GM12878 (cell line): ENCODE measurements at regions not wholly inside any gene's neighbourhood (a gene's known extent, or its start where the extent isn't known, plus 50 kb on each side); places are given as distances from the start of the nearest gene placed in this dataset.

Source experiments
- ATAC-seq: fragments of 200-7000 bp; cut with Tn5 transposase; 3 replicates; pipeline ENCODE4 v1.9.1; 2020; ENCODE audit warnings: mild to moderate bottlenecking, moderate library complexity
- BruUV-seq: library from RNA; stranded (reverse); fragments of 400-500 nt; replicated peaks from 2 replicates; lab custom pipeline; 2021; lab: Mats Ljungman, UMichigan
- CTCF ChIA-PET: fragments of 300-600 bp; sonication (Branson Sonifier 250); formaldehyde crosslinking; extraction: SDS; loops from one replicate; lab custom pipeline; 2021; ENCODE audit warnings: inconsistent platforms; lab: Yijun Ruan, JAX
- POLR2A ChIA-PET: fragments of 350-600 bp; formaldehyde crosslinking; extraction: SDS; loops from one replicate; lab custom pipeline; 2021; ENCODE audit warnings: inconsistent platforms; lab: Charles Lee
- RAD21 ChIA-PET: fragments of 300-600 bp; sonication (Branson Sonifier 250); formaldehyde crosslinking; loops from one replicate; lab custom pipeline; 2023; ENCODE audit warnings: antibody characterized with exemption; ENCODE audit not compliant: unreplicated experiment; lab: Charles Lee
- SMC1A ChIA-PET: fragments of 300-600 bp; sonication (Branson Sonifier 250); formaldehyde crosslinking; loops from one replicate; lab custom pipeline; 2023; ENCODE audit not compliant: unreplicated experiment, uncharacterized antibody; lab: Charles Lee
- DNase-seq: peaks from one replicate; pipeline ENCODE4 v3.0.0-alpha.2; 2011; ENCODE audit warnings: low read depth, low spot score
- FAIRE-seq: peaks from 3 replicates; lab custom pipeline; 2011; peaks lifted over from hg19 to GRCh38; lab: Jason Lieb, UNC
- H2AFZ ChIP-seq: 2 replicates; pipeline ENCODE4 v1.6.0; 2011; ENCODE audit warnings: low read depth, low read length, control low read depth; ENCODE audit not compliant: control insufficient read depth
- H3K27ac ChIP-seq: 2 replicates; pipeline ENCODE4 v1.5.1; 2011; ENCODE audit warnings: control low read depth; ENCODE audit not compliant: control insufficient read depth, insufficient read depth
- H3K27me3 ChIP-seq, 2 experiments: replicated peaks in 1 of 2; 2 replicates each; pipeline versions ENCODE4 v1.6.0 to v1.6.1; 2011; ENCODE audit warnings: low read length in 1 of 2; ENCODE audit not compliant: control insufficient read depth in 2 of 2, insufficient read depth in 2 of 2
- H3K36me3 ChIP-seq, 2 experiments: 2 replicates each; pipeline ENCODE4 v1.5.1; 2011; ENCODE audit warnings: low read length in 1 of 2; ENCODE audit not compliant: control insufficient read depth in 2 of 2, insufficient read depth in 2 of 2
- H3K4me1 ChIP-seq: 2 replicates; pipeline ENCODE4 v1.6.1; 2011; ENCODE audit warnings: mild to moderate bottlenecking, low read length, moderate library complexity, mixed read lengths; ENCODE audit not compliant: control insufficient read depth, insufficient read depth
- H3K4me2 ChIP-seq: 2 replicates; pipeline ENCODE4 v1.6.0; 2011; ENCODE audit warnings: control low read depth; ENCODE audit not compliant: control insufficient read depth, insufficient read depth
- H3K4me3 ChIP-seq: fragments of 200-600 bp; sonication (generic); 2 replicates; pipeline ENCODE4 v1.5.1; 2016
- H3K79me2 ChIP-seq: 2 replicates; pipeline ENCODE4 v1.6.0; 2011; ENCODE audit warnings: low read length; ENCODE audit not compliant: control insufficient read depth, insufficient read depth
- H3K9ac ChIP-seq: 2 replicates; pipeline ENCODE4 v1.8.0; 2011; ENCODE audit warnings: low read length, control low read depth, mixed read lengths; ENCODE audit not compliant: control insufficient read depth, insufficient read depth
- H3K9me3 ChIP-seq: replicated peaks from 3 replicates; pipeline ENCODE4 v1.5.1; 2011; ENCODE audit warnings: mild to moderate bottlenecking, low read length; ENCODE audit not compliant: control insufficient read depth, insufficient read depth
- H4K20me1 ChIP-seq: 2 replicates; pipeline ENCODE4 v1.6.0; 2011; ENCODE audit not compliant: control insufficient read depth, insufficient read depth
- ATF7 ChIP-seq: fragments of 450-650 bp; IDR thresholded peaks from 2 replicates; pipeline ENCODE4 v1.6.1; 2016; ENCODE audit warnings: low read depth, mild to moderate bottlenecking
- CBX5 ChIP-seq: sonication (generic); IDR thresholded peaks from 2 replicates; pipeline ENCODE4 v1.6.1; 2016; ENCODE audit warnings: low read depth, moderate library complexity, mild to moderate bottlenecking, inconsistent platforms
- CHD4 ChIP-seq: fragments of 200-600 bp; sonication (generic); IDR thresholded peaks from 2 replicates; pipeline ENCODE4 v1.6.1; 2016; ENCODE audit warnings: mild to moderate bottlenecking
- E2F4 ChIP-seq: IDR thresholded peaks from 2 replicates; pipeline ENCODE4 v1.6.1; 2012; ENCODE audit warnings: low read depth, low read length, improper control_type of control experiment
- EP300 ChIP-seq, 2 experiments: fragments of 150-350 bp in 1 of 2; IDR thresholded peaks; 2 replicates each; pipeline ENCODE4 v1.6.1; 2011 to 2012; ENCODE audit warnings: low read depth in 2 of 2, low read length in 2 of 2, borderline replicate concordance in 1 of 2, improper control_type of control experiment in 1 of 2, inconsistent platforms in 1 of 2; ENCODE audit not compliant: control insufficient read depth in 1 of 2
- GABPA ChIP-seq: IDR thresholded peaks from 2 replicates; pipeline ENCODE4 v1.6.1; 2014; ENCODE audit warnings: antibody characterized with exemption, low read depth, mild to moderate bottlenecking, inconsistent platforms
- MYB ChIP-seq: fragments of 150-350 bp; IDR thresholded peaks from 2 replicates; pipeline ENCODE4 v1.6.1; 2014; ENCODE audit warnings: mild to moderate bottlenecking, low read depth, low read length, borderline replicate concordance
- POLR2A ChIP-seq: IDR thresholded peaks from 2 replicates; pipeline ENCODE4 v1.6.1; 2011; ENCODE audit warnings: low read depth, mild to moderate bottlenecking, low read length
- RELA ChIP-seq: fragments of 450-650 bp; IDR thresholded peaks from 2 replicates; pipeline ENCODE4 v1.8.0; 2014; ENCODE audit warnings: borderline replicate concordance; ENCODE audit not compliant: partially characterized antibody
- RFX5 ChIP-seq: IDR thresholded peaks from 2 replicates; pipeline ENCODE4 v1.6.1; 2011; ENCODE audit warnings: low read depth, low read length, improper control_type of control experiment
- SMC3 ChIP-seq: IDR thresholded peaks from 2 replicates; pipeline ENCODE4 v1.6.1; 2011; ENCODE audit warnings: low read length, improper control_type of control experiment, borderline replicate concordance
- SP1 ChIP-seq: IDR thresholded peaks from one replicate; pipeline ENCODE4 v1.6.1; 2011; ENCODE audit warnings: low read depth, low read length
- SRF ChIP-seq, 2 experiments: IDR thresholded peaks; 2 replicates each; pipeline ENCODE4 v1.6.1; 2011; ENCODE audit warnings: low read depth in 2 of 2, low read length in 2 of 2, mild to moderate bottlenecking in 1 of 2, moderate library complexity in 1 of 2
- YY1 ChIP-seq: IDR thresholded peaks from 2 replicates; pipeline ENCODE4 v1.6.1; 2011; ENCODE audit warnings: low read depth, mild to moderate bottlenecking, low read length
- ZNF24 ChIP-seq: fragments of 450-650 bp; IDR thresholded peaks from 2 replicates; pipeline ENCODE4 v1.6.1; 2017; ENCODE audit warnings: antibody characterized with exemption, mild to moderate bottlenecking
- ZNF687 ChIP-seq: fragments of 450-650 bp; IDR thresholded peaks from 2 replicates; pipeline ENCODE4 v1.6.1; 2017; ENCODE audit warnings: mild to moderate bottlenecking, moderate library complexity
- WGBS: methylation state at CpG from one replicate; pipeline ENCODE4 v1.1.6; 2016; ENCODE audit warnings: low lambda C conversion rate; ENCODE audit not compliant: insufficient replicate concordance, insufficient coverage; ENCODE audit errors: missing lambda C conversion rate; 5-methylcytosine and 5-hydroxymethylcytosine counted together
- in situ Hi-C: fragments of 300-500 bp; cut with MboI; formaldehyde crosslinking; loops from 9 replicates; pipeline ENCODE4 v1.14.3; 2018; ENCODE audit warnings: mixed read lengths
- intact Hi-C: fragments of 100-400 bp; cut with micrococcal nuclease; formaldehyde crosslinking; loops from one replicate; pipeline ENCODE4 v1.14.2; 2022; ENCODE audit not compliant: unreplicated experiment
- TF ChIP-seq, protein P1 (sequence below): IDR thresholded peaks from 2 replicates; pipeline ENCODE4 v1.6.1; 2012; ENCODE audit warnings: low read depth, low read length, improper control_type of control experiment

GRCh38 chr18:55013086-55013485 lies 53.8 kb upstream of the CCDC68 start:
- H3K9ac ChIP-seq: no peak overlapping the region
- intact Hi-C loops: no loop called here
- no peak overlapping the region for H3K4me2 ChIP-seq
- no peaks in the 10 kb centered on the region for H3K27me3 ChIP-seq
- H3K4me3 ChIP-seq: no peak overlapping the region
- SMC1A ChIA-PET: interaction anchor here (1.1 to 3.8 kb wide), 3 partner anchors 21 to 201 kb away, joined by 3 to 22 read pairs (median 3); no protein-coding TSS in a partner anchor
- H4K20me1 ChIP-seq: no peaks in the 10 kb centered on the region
- H3K9me3 ChIP-seq: no peaks in the 10 kb centered on the region
- no peak overlapping the region for H3K27ac ChIP-seq
- H3K36me3 ChIP-seq: no peaks in the 10 kb centered on the region
- RAD21 ChIA-PET: interaction anchor here (0.8 to 1.0 kb wide), 2 partner anchors 29 to 155 kb away, joined by 3 read pairs; no protein-coding TSS in a partner anchor
- CTCF ChIA-PET: interaction anchor here (0.7 to 1.1 kb wide), 4 partner anchors 21 to 340 kb away, joined by 3 to 4 read pairs (median 4); no protein-coding TSS in a partner anchor
- no peak overlapping the region for H2AFZ ChIP-seq
- ATAC-seq: no peak
- POLR2A ChIA-PET: no interaction called here
- 30% methylated on average over 3 of the region's 3 CpGs for WGBS
- no peaks in the 10 kb centered on the region for H3K79me2 ChIP-seq
- in situ Hi-C loops: no loop called here
- no peak for DNase-seq
- TF ChIP-seq SP1: no peak
- no peak for TF ChIP-seq CBX5
- no peak for TF ChIP-seq SRF (IDR thresholded peaks at IDR 0.05; ENCODE audit: low read depth in 2 of 2, low read length in 2 of 2)
- TF ChIP-seq RELA: no peak
- TF ChIP-seq ZNF687: no peak
- TF ChIP-seq ATF7: no peak
- TF ChIP-seq YY1: no peak
- no peak for TF ChIP-seq ZNF24
- no peak for TF ChIP-seq GABPA
- TF ChIP-seq POLR2A: no peak
- TF ChIP-seq, protein P1, sequence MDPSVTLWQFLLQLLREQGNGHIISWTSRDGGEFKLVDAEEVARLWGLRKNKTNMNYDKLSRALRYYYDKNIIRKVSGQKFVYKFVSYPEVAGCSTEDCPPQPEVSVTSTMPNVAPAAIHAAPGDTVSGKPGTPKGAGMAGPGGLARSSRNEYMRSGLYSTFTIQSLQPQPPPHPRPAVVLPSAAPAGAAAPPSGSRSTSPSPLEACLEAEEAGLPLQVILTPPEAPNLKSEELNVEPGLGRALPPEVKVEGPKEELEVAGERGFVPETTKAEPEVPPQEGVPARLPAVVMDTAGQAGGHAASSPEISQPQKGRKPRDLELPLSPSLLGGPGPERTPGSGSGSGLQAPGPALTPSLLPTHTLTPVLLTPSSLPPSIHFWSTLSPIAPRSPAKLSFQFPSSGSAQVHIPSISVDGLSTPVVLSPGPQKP: no peak
- TF ChIP-seq RFX5: no peak
- TF ChIP-seq E2F4: no peak
- TF ChIP-seq CHD4: no peak
- TF ChIP-seq EP300 (IDR thresholded peaks at IDR 0.05; ENCODE audit: borderline replicate concordance in 1 of 2, control insufficient read depth in 1 of 2, low read depth in 2 of 2, low read length in 2 of 2): no peak
- no peak for TF ChIP-seq MYB
- TF ChIP-seq SMC3: no peak
- TF ChIP-seq, all 136 proteins: peak for 0
- BruUV-seq: no TSS peak
- no peak for FAIRE-seq
- no peaks in the 10 kb centered on the region for H3K4me1 ChIP-seq
